NOMO-1 treated with dmso at 0.1 percent for 144 hours (cell line): ENCODE measurements at regions not wholly inside any gene's neighbourhood (a gene's known extent, or its start where the extent isn't known, plus 50 kb on each side); places are given as distances from the start of the nearest gene placed in this dataset.
"Not testable (repeated sequence)": the region's sequence is repeated elsewhere in the genome, so short reads cannot be mapped to it uniquely, and the experiment has no call there.

ENCODE experiments used
- DNase-seq: peaks from one replicate; lab custom pipeline; 2025; ENCODE audit not compliant: unreplicated experiment; lab: John Stamatoyannopoulos, UW

DNA sequence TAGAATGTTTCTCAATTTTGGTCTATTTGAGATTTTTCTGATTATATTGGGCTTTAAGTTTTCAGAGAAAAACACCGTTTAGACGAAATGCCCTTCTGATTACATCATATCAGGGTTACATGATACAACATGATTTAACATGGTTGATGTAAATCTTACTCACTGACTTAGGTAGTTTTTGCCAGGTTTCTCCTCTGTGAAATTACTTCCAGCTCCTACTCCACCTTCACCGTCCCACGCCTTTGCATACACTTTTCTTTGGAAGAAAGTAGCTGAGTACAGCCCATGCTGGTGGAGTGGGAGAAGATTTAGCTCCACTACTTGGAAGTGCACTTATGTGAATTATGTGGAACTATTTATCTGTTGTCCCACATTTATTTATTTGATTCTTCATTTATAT is 433.2 kb upstream of the KLHL1 start:
- DNase-seq, result no peak

- no peak for DNase-seq
Observed at GRCh38 chr13:70534466-70534865, 426.2 kb upstream of the KLHL1 start.

GRCh38 chr13:70529652-70530051 is 421.4 kb upstream of the KLHL1 start:
- no peak for DNase-seq

DNA sequence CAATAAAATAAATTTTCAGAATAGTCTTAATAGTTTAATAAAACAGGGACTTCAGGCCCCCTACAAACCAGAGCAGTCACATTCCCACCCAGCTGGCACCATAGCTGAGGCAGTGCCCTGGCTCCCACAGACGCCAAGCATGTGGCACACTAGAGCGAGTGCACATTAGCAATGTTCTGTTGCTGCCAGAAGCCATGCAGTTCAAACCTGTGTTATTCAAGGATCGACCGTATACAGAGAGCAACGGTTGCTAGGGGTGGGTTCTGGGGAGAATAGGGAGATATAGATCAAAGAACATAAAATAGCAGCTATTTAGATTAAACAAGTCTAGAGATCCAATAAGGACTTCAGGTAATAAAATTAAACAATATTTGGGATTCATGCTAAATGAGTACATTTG is 419.3 kb upstream of the KLHL1 start:
- DNase-seq, result no peak

GRCh38 chr13:70523622-70524021 is 415.4 kb upstream of the KLHL1 start:
- DNase-seq, result no peak

DNA sequence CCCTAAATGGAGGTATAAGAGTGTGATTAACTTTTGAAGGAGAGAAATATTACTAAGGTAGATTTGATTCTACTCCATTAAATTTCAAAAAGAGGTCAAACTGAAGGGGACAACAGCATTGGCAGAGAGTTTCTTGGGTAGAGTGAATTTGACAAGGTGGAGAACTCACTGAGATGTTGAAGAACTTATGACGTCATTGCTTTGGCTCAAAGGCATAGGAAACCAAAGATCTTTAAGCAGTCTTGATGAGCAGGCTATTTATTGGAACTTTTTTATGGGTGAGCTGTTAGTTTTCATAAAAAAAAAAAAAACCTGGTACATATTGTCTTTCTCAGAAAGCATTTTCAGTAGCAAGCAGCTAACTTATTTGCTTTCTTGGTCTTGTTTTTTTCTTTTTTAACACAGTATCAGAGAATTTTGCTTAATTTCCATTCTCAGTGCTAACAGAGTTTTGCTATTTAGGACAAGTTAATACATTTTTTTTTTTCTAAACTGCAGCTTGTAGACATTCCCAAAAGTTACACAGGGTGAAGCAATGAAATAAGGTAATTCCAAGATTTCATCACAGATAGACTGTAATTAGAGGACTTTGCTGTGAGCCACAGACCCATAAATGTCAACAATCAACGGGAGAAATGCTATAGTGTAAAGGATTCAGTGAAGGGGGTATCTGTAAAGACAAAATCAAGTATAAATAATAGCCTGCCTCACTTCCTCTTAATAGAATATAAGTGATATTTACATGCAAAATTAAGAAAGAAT is 412.2 kb upstream of the KLHL1 start:
- no peak for DNase-seq

- no peak for DNase-seq
Observed at GRCh38 chr13:70518081-70518480, 409.8 kb upstream of the KLHL1 start.

- DNase-seq, result no peak
Observed at GRCh38 chr13:70516226-70516625, 408.0 kb upstream of the KLHL1 start.

- not testable (repeated sequence) for DNase-seq
Observed at GRCh38 chr13:70511861-70512417, 403.7 kb upstream of the KLHL1 start.

DNA sequence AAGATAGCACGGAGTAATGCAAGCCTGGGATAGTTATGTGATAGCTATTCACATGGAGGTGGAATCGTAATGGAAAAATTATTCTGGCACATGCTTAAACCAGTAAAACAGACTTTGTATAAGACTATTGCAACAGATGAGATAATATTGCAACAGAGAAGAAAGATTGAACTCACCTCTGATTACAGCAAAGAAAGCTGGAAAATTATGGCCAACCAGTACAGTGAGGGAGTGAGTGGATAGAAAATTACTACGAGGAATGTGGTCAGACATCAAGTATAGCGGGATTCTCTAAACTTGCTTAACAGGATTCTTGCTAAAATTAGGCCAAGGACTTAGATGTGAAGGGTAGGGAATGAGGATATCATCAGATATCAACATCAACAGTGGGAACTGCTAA is 397.6 kb upstream of the KLHL1 start:
- DNase-seq, result no peak

- no peak for DNase-seq
Observed at GRCh38 chr13:70502944-70503343, 394.7 kb upstream of the KLHL1 start.

- DNase-seq, result no peak
Observed at GRCh38 chr13:70490320-70490935, 382.2 kb upstream of the KLHL1 start.

DNA sequence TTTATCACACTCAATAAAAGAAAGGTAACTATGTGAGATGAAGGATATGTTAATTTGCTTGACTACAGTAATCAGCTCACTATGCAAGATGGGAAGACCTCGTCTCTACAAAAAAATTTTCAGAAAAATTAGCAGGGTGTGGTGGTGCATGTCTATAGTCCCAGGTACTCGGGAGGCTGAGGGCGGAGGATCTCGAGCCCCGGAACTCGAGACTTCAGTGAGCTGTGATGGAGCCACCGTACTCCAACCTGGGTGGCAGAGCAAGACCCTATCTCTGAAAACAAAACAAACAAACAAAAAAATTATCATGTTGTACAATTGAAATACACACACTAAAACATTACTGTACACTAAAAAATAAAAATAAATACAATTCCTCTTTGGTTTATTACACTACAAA is 376.7 kb upstream of the KLHL1 start:
- DNase-seq, result no peak

DNA sequence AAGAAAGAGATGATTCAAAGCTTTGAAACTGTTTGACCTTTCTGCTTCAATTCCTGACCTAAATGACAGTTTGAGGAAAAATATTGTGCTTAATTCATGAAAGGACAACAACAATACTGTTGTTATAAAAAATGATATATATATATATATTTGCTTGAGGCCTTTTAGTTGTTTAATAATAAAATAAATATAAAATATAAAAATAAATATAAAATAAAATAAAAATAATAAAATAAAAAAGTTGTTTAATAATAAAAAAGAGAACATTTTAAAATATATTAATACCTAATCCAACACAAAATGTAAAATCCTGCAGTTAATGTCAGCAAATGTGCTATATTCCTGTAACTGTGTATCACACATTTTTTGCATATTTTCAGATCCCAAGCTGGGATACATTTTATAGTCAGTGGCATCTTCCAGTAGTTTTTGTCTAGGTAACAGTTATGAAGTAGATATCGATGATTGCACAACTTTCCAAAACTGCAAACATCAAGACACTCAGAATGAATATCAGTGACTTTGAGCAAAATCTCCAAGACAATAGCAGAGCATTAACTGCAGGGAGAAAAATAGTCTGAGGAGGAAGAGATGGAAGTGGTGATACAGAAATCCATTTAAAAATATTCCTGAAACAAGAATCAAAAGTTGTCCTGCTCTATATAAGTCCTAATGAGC is 375.5 kb upstream of the KLHL1 start:
- no peak for DNase-seq

DNA sequence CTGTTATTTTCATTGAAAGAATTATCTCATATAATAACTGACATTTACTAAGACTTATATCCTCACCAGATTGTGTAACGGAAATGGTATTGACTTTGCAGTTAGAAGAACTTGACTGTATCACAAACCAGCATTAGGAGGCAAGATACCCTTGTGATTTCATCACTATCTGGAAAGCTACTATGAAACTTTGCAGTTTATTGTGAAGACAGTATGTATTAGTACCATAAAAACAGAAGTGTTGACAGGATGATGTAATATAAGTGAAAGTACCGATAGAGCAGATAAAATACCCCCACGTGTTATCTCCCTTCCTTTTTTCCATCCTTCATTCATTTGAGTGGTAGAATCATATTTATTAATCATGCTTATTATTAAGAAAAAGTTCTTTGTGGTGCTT is 365.7 kb upstream of the KLHL1 start:
- DNase-seq, result no peak

- DNase-seq, result no peak
Observed at GRCh38 chr13:70469077-70469476, 360.8 kb upstream of the KLHL1 start.

- no peak for DNase-seq
Observed at GRCh38 chr13:70457474-70457873, 349.2 kb upstream of the KLHL1 start.

- no peak for DNase-seq
Observed at GRCh38 chr13:70448820-70449219, 340.6 kb upstream of the KLHL1 start.

GRCh38 chr13:70432276-70432805 is 324.1 kb upstream of the KLHL1 start:
- DNase-seq, result no peak

GRCh38 chr13:70430256-70430655 is 322.0 kb upstream of the KLHL1 start:
- DNase-seq, result no peak

GRCh38 chr13:70424928-70425327 is 316.7 kb upstream of the KLHL1 start:
- no peak for DNase-seq

GRCh38 chr13:70424428-70424827 is 316.2 kb upstream of the KLHL1 start:
- DNase-seq, result no peak
